GM06990 (cell line): ENCODE measurements at regions not wholly inside any gene's neighbourhood (a gene's known extent, or its start where the extent isn't known, plus 50 kb on each side); places are given as distances from the start of the nearest gene placed in this dataset.

ENCODE experiments used
- DNase-seq: peaks from one replicate; pipeline ENCODE4 v3.0.0-alpha.2; 2011; ENCODE audit not compliant: insufficient read length; ENCODE audit errors: extremely low read depth
- H3K27me3 ChIP-seq: replicated peaks from 2 replicates; pipeline ENCODE4 v1.6.0; 2011; ENCODE audit warnings: low read length; ENCODE audit not compliant: control insufficient read depth, insufficient read depth
- H3K36me3 ChIP-seq: 2 replicates; pipeline ENCODE4 v1.5.1; 2011; ENCODE audit warnings: low read length; ENCODE audit not compliant: control insufficient read depth, insufficient read depth
- H3K4me3 ChIP-seq: replicated peaks from 2 replicates; pipeline ENCODE4 v1.5.1; 2011; ENCODE audit warnings: low read depth, mild to moderate bottlenecking, control low read depth, low read length
- TF ChIP-seq, protein P1 (sequence below): IDR thresholded peaks from 2 replicates; pipeline ENCODE4 v1.5.1; 2011; ENCODE audit warnings: low read length, control low read depth, mild to moderate bottlenecking, inconsistent platforms; ENCODE audit not compliant: insufficient read depth, poor library complexity, severe bottlenecking

DNA sequence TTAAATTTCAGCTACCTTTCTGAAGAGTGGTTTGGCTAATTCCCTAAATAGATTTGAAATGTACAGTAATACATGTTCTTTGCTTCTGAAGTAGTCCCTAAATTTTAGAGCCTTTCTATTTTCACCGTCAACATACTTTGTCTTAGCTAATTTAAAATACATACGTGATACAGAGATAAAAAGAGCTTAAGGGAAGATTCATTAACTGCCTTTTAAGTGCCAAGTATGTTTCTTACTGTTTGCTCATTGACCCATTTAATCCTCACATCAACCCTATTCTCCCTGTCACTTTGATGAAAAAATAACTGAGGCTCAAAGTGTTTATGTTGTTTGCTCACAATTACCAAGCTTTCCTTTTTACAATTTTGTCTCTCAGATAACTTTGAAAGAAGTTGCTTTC, 118.6 kb upstream of the CDH7 start:
- Histone ChIP-seq H3K4me3 (no peak overlapping the region), H3K27me3 (no peaks in the 10 kb centered on the region), H3K36me3 (no peaks in the 10 kb centered on the region)
- TF ChIP-seq, protein P1, sequence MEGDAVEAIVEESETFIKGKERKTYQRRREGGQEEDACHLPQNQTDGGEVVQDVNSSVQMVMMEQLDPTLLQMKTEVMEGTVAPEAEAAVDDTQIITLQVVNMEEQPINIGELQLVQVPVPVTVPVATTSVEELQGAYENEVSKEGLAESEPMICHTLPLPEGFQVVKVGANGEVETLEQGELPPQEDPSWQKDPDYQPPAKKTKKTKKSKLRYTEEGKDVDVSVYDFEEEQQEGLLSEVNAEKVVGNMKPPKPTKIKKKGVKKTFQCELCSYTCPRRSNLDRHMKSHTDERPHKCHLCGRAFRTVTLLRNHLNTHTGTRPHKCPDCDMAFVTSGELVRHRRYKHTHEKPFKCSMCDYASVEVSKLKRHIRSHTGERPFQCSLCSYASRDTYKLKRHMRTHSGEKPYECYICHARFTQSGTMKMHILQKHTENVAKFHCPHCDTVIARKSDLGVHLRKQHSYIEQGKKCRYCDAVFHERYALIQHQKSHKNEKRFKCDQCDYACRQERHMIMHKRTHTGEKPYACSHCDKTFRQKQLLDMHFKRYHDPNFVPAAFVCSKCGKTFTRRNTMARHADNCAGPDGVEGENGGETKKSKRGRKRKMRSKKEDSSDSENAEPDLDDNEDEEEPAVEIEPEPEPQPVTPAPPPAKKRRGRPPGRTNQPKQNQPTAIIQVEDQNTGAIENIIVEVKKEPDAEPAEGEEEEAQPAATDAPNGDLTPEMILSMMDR: no peak
- no peak for DNase-seq

DNA sequence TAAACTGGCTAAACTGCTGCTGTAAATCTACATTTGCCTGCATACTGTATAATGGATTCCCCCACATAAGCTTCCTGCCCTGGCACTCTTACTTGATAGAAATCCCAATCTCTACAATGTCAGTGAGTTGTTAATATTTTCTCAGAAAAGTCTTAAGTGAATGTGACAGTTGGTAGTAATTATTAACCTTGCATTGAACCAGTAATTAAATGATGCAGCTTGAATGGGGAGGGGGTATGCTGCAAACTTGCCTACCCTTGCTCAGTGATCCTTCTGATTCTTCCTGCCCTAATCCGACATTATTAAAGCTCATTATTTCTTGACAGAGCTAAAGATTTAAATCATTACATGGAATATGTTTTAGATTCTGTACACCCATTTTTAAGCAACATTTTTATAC, 119.0 kb upstream of the CDH7 start:
- TF ChIP-seq, protein P1: no peak
- H3K4me3 ChIP-seq: no peak overlapping the region
- no peaks in the 10 kb centered on the region for H3K27me3 ChIP-seq
- no peak for DNase-seq
- no peaks in the 10 kb centered on the region for H3K36me3 ChIP-seq

DNA sequence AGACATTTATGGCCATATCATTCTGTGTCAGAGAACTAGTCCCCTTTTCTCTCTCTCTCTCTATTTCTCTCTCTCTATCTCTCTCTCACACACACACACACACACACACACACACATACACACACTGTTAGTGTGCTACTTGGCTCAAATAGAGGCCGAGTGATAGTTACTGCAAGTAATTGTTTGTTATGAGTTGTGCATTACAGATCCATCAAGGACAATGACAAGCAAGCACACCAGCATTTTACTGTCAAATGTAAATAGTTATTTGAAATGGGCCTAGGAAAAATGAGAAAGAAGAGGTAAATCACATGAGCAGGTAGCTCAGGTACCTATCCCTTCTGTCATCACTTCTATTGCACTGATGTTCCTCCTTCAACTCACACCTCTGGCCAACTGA, 122.4 kb upstream of the CDH7 start:
- H3K36me3 ChIP-seq: no peaks in the 10 kb centered on the region
- DNase-seq: no peak
- TF ChIP-seq, protein P1: no peak
- H3K4me3 ChIP-seq: no peak overlapping the region
- H3K27me3 ChIP-seq: no peaks in the 10 kb centered on the region

DNA sequence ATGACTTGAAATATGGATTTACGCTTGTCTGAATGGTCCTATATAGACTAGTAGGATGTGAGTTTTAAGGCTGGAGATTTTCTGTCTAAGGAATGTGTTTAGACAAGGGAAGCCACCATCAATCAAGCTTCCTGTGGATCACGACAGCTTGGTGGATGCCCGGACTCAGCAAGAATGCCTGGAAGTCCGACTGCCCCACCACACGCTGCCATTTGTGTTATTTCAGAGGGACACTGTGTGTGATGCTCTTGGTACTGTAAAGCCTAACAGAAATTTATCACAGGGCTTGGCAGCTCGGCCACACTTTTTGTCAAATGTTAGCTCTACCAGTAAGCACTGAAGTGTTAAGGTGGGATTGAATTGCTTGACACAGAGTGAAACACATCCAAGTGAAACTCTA, 127.1 kb upstream of the CDH7 start:
- Histone ChIP-seq H3K27me3 (no peaks in the 10 kb centered on the region), H3K4me3 (no peak overlapping the region), H3K36me3 (no peaks in the 10 kb centered on the region)
- TF ChIP-seq, protein P1: no peak
- DNase-seq: no peak

DNA sequence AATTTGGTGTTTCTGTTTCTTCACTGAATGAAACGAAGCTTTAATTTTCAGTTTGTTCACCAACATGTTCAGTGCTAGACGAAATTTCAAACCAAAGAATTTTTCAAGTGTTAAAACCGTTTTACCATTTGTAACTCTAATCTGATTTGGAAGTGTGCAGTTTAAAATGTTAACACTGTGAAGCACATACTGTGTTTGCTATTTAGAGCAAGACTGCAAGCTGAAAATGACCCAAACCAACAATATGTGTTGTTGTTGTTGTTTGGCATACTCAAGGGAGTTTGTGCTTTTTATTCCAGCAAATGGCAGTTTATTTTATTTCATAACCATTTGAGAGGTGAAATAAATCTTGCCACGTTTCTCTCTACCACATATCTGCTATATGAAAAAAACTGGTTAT, 128.4 kb upstream of the CDH7 start:
- Histone ChIP-seq H3K27me3 (no peaks in the 10 kb centered on the region), H3K4me3 (no peak overlapping the region), H3K36me3 (no peaks in the 10 kb centered on the region)
- DNase-seq: no peak
- TF ChIP-seq, protein P1: no peak

DNA sequence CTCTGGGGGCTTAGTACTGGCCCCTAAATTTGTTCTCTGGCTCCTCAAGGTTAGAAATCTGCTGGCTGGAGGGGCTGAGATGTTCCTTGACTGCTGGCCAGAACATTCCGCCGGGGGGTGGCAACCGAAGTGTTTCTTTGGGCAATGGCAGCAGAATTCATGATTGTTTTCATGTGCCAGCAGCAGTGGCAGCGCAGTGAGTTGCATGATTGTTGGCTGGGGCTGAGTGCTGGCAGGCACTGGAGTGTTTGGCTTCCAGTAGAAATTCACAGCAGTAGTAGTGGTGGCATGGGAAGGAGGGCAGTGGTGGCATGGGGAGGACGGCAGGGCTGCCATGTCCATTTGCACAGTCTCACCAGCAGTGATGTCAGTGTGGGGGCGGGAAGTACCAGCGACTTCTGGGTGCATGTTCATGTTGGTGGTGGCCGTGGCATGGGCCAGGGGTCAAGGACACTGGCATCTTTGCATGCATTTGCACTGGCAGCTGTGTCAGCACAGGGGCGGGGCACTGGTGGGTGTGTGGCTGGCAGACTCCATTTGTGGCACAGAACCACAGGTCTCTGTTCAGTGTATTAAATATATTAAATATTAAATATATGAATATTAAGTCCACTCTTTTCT, 130.6 kb upstream of the CDH7 start:
- Histone ChIP-seq H3K36me3 (no peaks in the 10 kb centered on the region), H3K27me3 (no peaks in the 10 kb centered on the region), H3K4me3 (no peak overlapping the region)
- DNase-seq: no peak
- TF ChIP-seq, protein P1: no peak
